ENCODE measurements at regions not wholly inside any gene's neighbourhood (a gene's known extent, or its start where the extent isn't known, plus 50 kb on each side); places are given as distances from the start of the nearest gene placed in this dataset.

DNA sequence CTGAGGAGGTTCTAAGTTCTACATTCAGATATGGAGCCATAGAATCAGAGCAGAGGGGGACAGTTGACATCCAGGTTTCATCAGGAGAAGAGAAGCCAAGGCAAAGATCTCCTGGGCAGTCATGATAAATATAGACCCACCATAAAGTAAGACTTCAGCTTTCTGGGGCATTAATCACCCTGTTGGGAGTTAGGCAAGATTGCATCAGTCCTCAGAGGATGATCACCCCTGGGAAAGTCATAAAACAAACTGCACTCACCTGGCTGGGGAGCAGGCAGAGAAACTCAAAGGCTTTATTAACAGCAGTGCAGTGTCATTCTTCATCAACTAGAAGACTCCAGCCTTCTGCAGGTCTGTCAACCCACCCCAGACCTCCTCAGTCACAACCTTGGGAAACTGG lies 301.3 kb upstream of the JARID2 start:
- TF ChIP-seq, protein P1, sequence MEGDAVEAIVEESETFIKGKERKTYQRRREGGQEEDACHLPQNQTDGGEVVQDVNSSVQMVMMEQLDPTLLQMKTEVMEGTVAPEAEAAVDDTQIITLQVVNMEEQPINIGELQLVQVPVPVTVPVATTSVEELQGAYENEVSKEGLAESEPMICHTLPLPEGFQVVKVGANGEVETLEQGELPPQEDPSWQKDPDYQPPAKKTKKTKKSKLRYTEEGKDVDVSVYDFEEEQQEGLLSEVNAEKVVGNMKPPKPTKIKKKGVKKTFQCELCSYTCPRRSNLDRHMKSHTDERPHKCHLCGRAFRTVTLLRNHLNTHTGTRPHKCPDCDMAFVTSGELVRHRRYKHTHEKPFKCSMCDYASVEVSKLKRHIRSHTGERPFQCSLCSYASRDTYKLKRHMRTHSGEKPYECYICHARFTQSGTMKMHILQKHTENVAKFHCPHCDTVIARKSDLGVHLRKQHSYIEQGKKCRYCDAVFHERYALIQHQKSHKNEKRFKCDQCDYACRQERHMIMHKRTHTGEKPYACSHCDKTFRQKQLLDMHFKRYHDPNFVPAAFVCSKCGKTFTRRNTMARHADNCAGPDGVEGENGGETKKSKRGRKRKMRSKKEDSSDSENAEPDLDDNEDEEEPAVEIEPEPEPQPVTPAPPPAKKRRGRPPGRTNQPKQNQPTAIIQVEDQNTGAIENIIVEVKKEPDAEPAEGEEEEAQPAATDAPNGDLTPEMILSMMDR (IDR thresholded peaks at IDR 0.05) = no peak
- no peak for TF ChIP-seq POLR2A (IDR thresholded peaks at IDR 0.05)
